Left lung (tissue), 4 donors: ENCODE measurements at regions not wholly inside any gene's neighbourhood (a gene's known extent, or its start where the extent isn't known, plus 50 kb on each side); places are given as distances from the start of the nearest gene placed in this dataset.

Experiments
- ATAC-seq: fragments of 200-7000 bp; cut with Tn5 transposase; one replicate; pipeline ENCODE4 v1.9.1; 2020; ENCODE audit warnings: moderate library complexity
- DNase-seq, 4 donors: peaks; one replicate each; pipeline ENCODE4 v3.0.0-alpha.2; 2013 to 2020
- H3K27ac ChIP-seq, 2 donors: fragments of 200-600 bp; sonication (generic) in 1 of 2; one replicate each; pipeline versions ENCODE4 v1.5.0 to v1.8.0; 2020 to 2021
- H3K27me3 ChIP-seq, 2 donors: fragments of 200-600 bp; sonication (generic) in 1 of 2; one replicate each; pipeline versions ENCODE4 v1.5.0 to v1.8.0; 2020 to 2021
- H3K36me3 ChIP-seq, 2 donors: fragments of 200-600 bp; sonication (generic) in 1 of 2; one replicate each; pipeline versions ENCODE4 v1.5.0 to v1.8.0; 2020 to 2021
- H3K4me1 ChIP-seq, 2 donors: fragments of 200-600 bp; one replicate each; pipeline ENCODE4 v1.8.0; 2021
- H3K4me3 ChIP-seq, 2 donors: fragments of 200-600 bp; sonication (generic) in 1 of 2; one replicate each; pipeline versions ENCODE4 v1.5.0 to v1.8.0; 2020 to 2021; ENCODE audit warnings: mild to moderate bottlenecking in 1 of 2
- H3K9me3 ChIP-seq, 2 donors: fragments of 200-600 bp; sonication (generic) in 1 of 2; one replicate each; pipeline versions ENCODE4 v1.5.0 to v1.8.0; 2020 to 2021
- CTCF ChIP-seq, 2 donors: fragments of 200-600 bp; sonication (generic) in 1 of 2; IDR thresholded peaks; one replicate each; pipeline versions ENCODE4 v1.5.0 to v1.8.0; 2021; ENCODE audit warnings: antibody characterized with exemption in 2 of 2
- intact Hi-C, 2 donors: fragments of 100-400 bp; cut with DNase I; formaldehyde crosslinking; loops; one replicate each; pipeline versions ENCODE4 v1.11.2 to v1.14.2; 2022
- donor health status: DM: no; HTN: yes; CAD: no.
- donor health status: DM: no; HTN: no; CAD: no.

GRCh38 chr12:88703790-88704189 lies 123.5 kb upstream of the KITLG start:
- no peaks in the 10 kb centered on the region for H3K27me3 ChIP-seq
- intact Hi-C loops = no loop called here
- no peak for ATAC-seq

GRCh38 chr12:88698471-88698870 lies 118.2 kb upstream of the KITLG start:
- H3K27me3 ChIP-seq = no peaks in the 10 kb centered on the region
- intact Hi-C loops = no loop called here
- H3K9me3 ChIP-seq = peaks cover 0 to 18% of the 10 kb centered on the region in 2 donors
- no peaks in the 10 kb centered on the region for H3K4me1 ChIP-seq
- no peak overlapping the region for H3K4me3 ChIP-seq
- H3K36me3 ChIP-seq = no peaks in the 10 kb centered on the region
- ATAC-seq = no peak
- no peak for DNase-seq
- no peak overlapping the region for H3K27ac ChIP-seq
- no peak for TF ChIP-seq CTCF (IDR thresholded peaks at IDR 0.05)

More at GRCh38 chr12:88703790-88704189, 123.5 kb upstream of the KITLG start:
- H3K4me3 ChIP-seq = no peak overlapping the region
- no peak for DNase-seq
- no peak for TF ChIP-seq CTCF (IDR thresholded peaks at IDR 0.05)
- H3K4me1 ChIP-seq = no peaks in the 10 kb centered on the region
- H3K36me3 ChIP-seq = no peaks in the 10 kb centered on the region
- peaks cover 0 to 15% of the 10 kb centered on the region in 2 donors for H3K9me3 ChIP-seq
- H3K27ac ChIP-seq = no peak overlapping the region

GRCh38 chr12:88693837-88694445 lies 113.7 kb upstream of the KITLG start:
- ATAC-seq = no peak

GRCh38 chr12:88691811-88692210 lies 111.5 kb upstream of the KITLG start:
- ATAC-seq = no peak

More at GRCh38 chr12:88693837-88694445, 113.7 kb upstream of the KITLG start:
- Histone ChIP-seq H3K27ac (no peak overlapping the region), H3K4me1 (no peaks in the 10 kb centered on the region), H3K36me3 (no peaks in the 10 kb centered on the region), H3K4me3 (no peak overlapping the region), H3K9me3 (peaks cover 0 to 23% of the 10 kb centered on the region in 2 donors), H3K27me3 (no peaks in the 10 kb centered on the region)
- no peak for TF ChIP-seq CTCF (IDR thresholded peaks at IDR 0.05)
- no peak for DNase-seq
- intact Hi-C loops = no loop called here

GRCh38 chr12:88684610-88685009 lies 104.3 kb upstream of the KITLG start:
- DNase-seq = no peak
- intact Hi-C loops = no loop called here
- H3K36me3 ChIP-seq = no peaks in the 10 kb centered on the region
- H3K9me3 ChIP-seq = no peaks in the 10 kb centered on the region
- no peak for ATAC-seq
- no peaks in the 10 kb centered on the region for H3K4me1 ChIP-seq
- H3K4me3 ChIP-seq = no peak overlapping the region
- no peak overlapping the region for H3K27ac ChIP-seq
- no peaks in the 10 kb centered on the region for H3K27me3 ChIP-seq
- no peak for TF ChIP-seq CTCF (IDR thresholded peaks at IDR 0.05)

More at GRCh38 chr12:88691811-88692210, 111.5 kb upstream of the KITLG start:
- Histone ChIP-seq H3K27ac (no peak overlapping the region), H3K4me3 (no peak overlapping the region), H3K4me1 (no peaks in the 10 kb centered on the region), H3K36me3 (no peaks in the 10 kb centered on the region), H3K27me3 (no peaks in the 10 kb centered on the region), H3K9me3 (peaks cover 0 to 23% of the 10 kb centered on the region in 2 donors)
- no peak for DNase-seq
- intact Hi-C loops = no loop called here
- TF ChIP-seq CTCF (IDR thresholded peaks at IDR 0.05) = no peak
